ENCODE measurements at regions not wholly inside any gene's neighbourhood (a gene's known extent, or its start where the extent isn't known, plus 50 kb on each side); places are given as distances from the start of the nearest gene placed in this dataset.

GRCh38 chr15:77774350-77774749 lies 141.6 kb upstream of the LINGO1 start:
- TF ChIP-seq CTCF (conservative IDR thresholded peaks at IDR 0.05 in 1 of 2, IDR thresholded peaks at IDR 0.05 in 1 of 2; ENCODE audit: low read depth in 1 of 2, low read length in 2 of 2) (no peak), EZH2 (IDR thresholded peaks at IDR 0.05; ENCODE audit: low read length, missing control alignments) (no peak)
